ENCODE measurements at regions not wholly inside any gene's neighbourhood (a gene's known extent, or its start where the extent isn't known, plus 50 kb on each side); places are given as distances from the start of the nearest gene placed in this dataset.

- TF ChIP-seq CTCF (IDR thresholded peaks at IDR 0.05; ENCODE audit: low read depth, low read length): no peak
- no peaks in the 10 kb centered on the region for H3K27me3 ChIP-seq
- H3K36me3 ChIP-seq: no peaks in the 10 kb centered on the region
- no peak overlapping the region for H3K4me3 ChIP-seq
- H3K4me1 ChIP-seq (ENCODE audit: low read depth): peaks cover 10% of the 10 kb centered on the region
- no peaks in the 10 kb centered on the region for H3K9me3 ChIP-seq (ENCODE audit: low read depth)
- no peak for DNase-seq (ENCODE audit: low read depth in 1 of 2, low spot score in 1 of 2)
- H3K27ac ChIP-seq: no peak overlapping the region
Measured at GRCh38 chr13:58850161-58850560, 1218.6 kb downstream of the PCDH17 start.

GRCh38 chr13:58852076-58852475, 1220.5 kb downstream of the PCDH17 start:
- H3K27me3 ChIP-seq: no peaks in the 10 kb centered on the region
- H3K27ac ChIP-seq: no peak overlapping the region

GRCh38 chr13:58855283-58855682, 1223.7 kb downstream of the PCDH17 start:
- no peaks in the 10 kb centered on the region for H3K36me3 ChIP-seq
- H3K27ac ChIP-seq: no peak overlapping the region
- H3K4me1 ChIP-seq (ENCODE audit: low read depth): peaks cover under 1% of the 10 kb centered on the region
- no peaks in the 10 kb centered on the region for H3K27me3 ChIP-seq
- no peak for TF ChIP-seq CTCF (IDR thresholded peaks at IDR 0.05; ENCODE audit: low read depth, low read length)
- no peak for DNase-seq (ENCODE audit: low read depth in 1 of 2, low spot score in 1 of 2)
- H3K4me3 ChIP-seq: no peak overlapping the region
- no peaks in the 10 kb centered on the region for H3K9me3 ChIP-seq (ENCODE audit: low read depth)

More at GRCh38 chr13:58852076-58852475, 1220.5 kb downstream of the PCDH17 start:
- Histone ChIP-seq H3K36me3 (no peaks in the 10 kb centered on the region), H3K4me1 (ENCODE audit: low read depth) (peaks cover 10% of the 10 kb centered on the region), H3K9me3 (ENCODE audit: low read depth) (no peaks in the 10 kb centered on the region), H3K4me3 (no peak overlapping the region)
- TF ChIP-seq CTCF (IDR thresholded peaks at IDR 0.05; ENCODE audit: low read depth, low read length): no peak
- no peak for DNase-seq (ENCODE audit: low read depth in 1 of 2, low spot score in 1 of 2)

- no peaks in the 10 kb centered on the region for H3K4me1 ChIP-seq (ENCODE audit: low read depth)
- H3K4me3 ChIP-seq: no peak overlapping the region
- no peak overlapping the region for H3K27ac ChIP-seq
- TF ChIP-seq CTCF (IDR thresholded peaks at IDR 0.05; ENCODE audit: low read depth, low read length): no peak
- DNase-seq (ENCODE audit: low read depth in 1 of 2, low spot score in 1 of 2): no peak
- H3K27me3 ChIP-seq: no peaks in the 10 kb centered on the region
- H3K36me3 ChIP-seq: no peaks in the 10 kb centered on the region
- no peaks in the 10 kb centered on the region for H3K9me3 ChIP-seq (ENCODE audit: low read depth)
Measured at GRCh38 chr13:58858870-58859371, 1227.4 kb downstream of the PCDH17 start.

- Histone ChIP-seq H3K27me3 (no peaks in the 10 kb centered on the region), H3K4me1 (ENCODE audit: low read depth) (no peaks in the 10 kb centered on the region), H3K36me3 (no peaks in the 10 kb centered on the region), H3K9me3 (ENCODE audit: low read depth) (no peaks in the 10 kb centered on the region), H3K4me3 (no peak overlapping the region), H3K27ac (no peak overlapping the region)
- DNase-seq (ENCODE audit: low read depth in 1 of 2, low spot score in 1 of 2): no peak
- TF ChIP-seq CTCF (IDR thresholded peaks at IDR 0.05; ENCODE audit: low read depth, low read length): no peak
Measured at GRCh38 chr13:58865286-58865685, 1233.7 kb downstream of the PCDH17 start.

- Histone ChIP-seq H3K4me3 (no peak overlapping the region), H3K4me1 (ENCODE audit: low read depth) (no peaks in the 10 kb centered on the region), H3K27ac (no peak overlapping the region), H3K36me3 (no peaks in the 10 kb centered on the region), H3K9me3 (ENCODE audit: low read depth) (no peaks in the 10 kb centered on the region), H3K27me3 (no peaks in the 10 kb centered on the region)
- no peak for DNase-seq (ENCODE audit: low read depth in 1 of 2, low spot score in 1 of 2)
- TF ChIP-seq CTCF (IDR thresholded peaks at IDR 0.05; ENCODE audit: low read depth, low read length): no peak
Measured at GRCh38 chr13:58869566-58869965, 1238.0 kb downstream of the PCDH17 start.
